Activated CD4-positive, alpha-beta T cell treated with anti-CD3 and anti-CD28 coated beads for 36 hours (primary cell): ENCODE measurements at regions not wholly inside any gene's neighbourhood (a gene's known extent, or its start where the extent isn't known, plus 50 kb on each side); places are given as distances from the start of the nearest gene placed in this dataset.
"Not testable (repeated sequence)": the region's sequence is repeated elsewhere in the genome, so short reads cannot be mapped to it uniquely, and the experiment has no call there.

Source experiments
- ATAC-seq: fragments of 200-7000 bp; cut with Tn5 transposase; one replicate; pipeline ENCODE4 v1.10.0; 2021; ENCODE audit warnings: mild to moderate bottlenecking, moderate library complexity
- CTCF ChIA-PET: fragments of 350-600 bp; sonication (Branson Sonifier 250); formaldehyde crosslinking; loops from one replicate; lab custom pipeline; 2021; ENCODE audit warnings: antibody characterized with exemption; lab: Charles Lee
- POLR2A ChIA-PET: fragments of 350-600 bp; sonication (Branson Sonifier 250); formaldehyde crosslinking; loops from one replicate; lab custom pipeline; 2021; ENCODE audit warnings: antibody characterized with exemption, inconsistent platforms; lab: Charles Lee
- DNase-seq: peaks from one replicate; pipeline ENCODE4 v3.0.0-alpha.2; 2020
- H3K27ac Mint-ChIP-seq: one replicate; pipeline ENCODE4 v1.8.0; 2021; ENCODE audit warnings: mixed read lengths
- H3K27me3 Mint-ChIP-seq: one replicate; pipeline ENCODE4 v1.8.0; 2021; ENCODE audit warnings: mixed read lengths
- H3K36me3 Mint-ChIP-seq: one replicate; pipeline ENCODE4 v1.8.0; 2021; ENCODE audit warnings: low read depth, mixed read lengths
- H3K4me1 Mint-ChIP-seq: one replicate; pipeline ENCODE4 v1.8.0; 2021; ENCODE audit warnings: mixed read lengths
- H3K4me3 Mint-ChIP-seq: one replicate; pipeline ENCODE4 v1.8.0; 2021; ENCODE audit warnings: mild to moderate bottlenecking, moderate library complexity, mixed read lengths
- H3K9me3 Mint-ChIP-seq: one replicate; pipeline ENCODE4 v1.8.0; 2021; ENCODE audit warnings: low read depth, mixed read lengths
- intact Hi-C, 2 experiments: fragments of 100-400 bp; cut with DNase I in 1 of 2; cut with micrococcal nuclease in 1 of 2; formaldehyde crosslinking; loops; one replicate each; pipeline versions ENCODE4 v1.14.2 to v1.15.1; 2022 to 2024; cut with DNase I, micrococcal nuclease

DNA sequence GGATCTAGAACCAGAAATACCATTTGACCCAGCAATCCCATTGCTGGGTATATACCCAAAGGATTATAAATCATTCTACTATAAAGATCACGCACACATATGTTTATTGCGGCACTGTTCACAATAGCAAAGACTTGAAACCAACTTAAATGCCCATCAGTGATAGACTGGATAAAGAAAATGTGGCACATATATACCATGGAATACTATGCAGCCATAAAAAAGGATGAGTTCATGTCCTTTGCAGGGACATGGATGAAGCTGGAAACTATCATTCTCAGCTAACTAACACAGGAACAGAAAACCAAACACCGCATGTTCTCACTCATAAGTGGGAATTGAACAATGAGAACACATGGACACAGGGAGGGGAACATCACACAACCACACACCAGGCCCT is 93.2 kb upstream of the MYO3A start:
- intact Hi-C loops, H3K4me1 Mint-ChIP-seq, DNase-seq, POLR2A ChIA-PET, ATAC-seq, H3K4me3 Mint-ChIP-seq, H3K27me3 Mint-ChIP-seq, H3K27ac Mint-ChIP-seq, H3K36me3 Mint-ChIP-seq, H3K9me3 Mint-ChIP-seq: not testable (repeated sequence)
- CTCF ChIA-PET = interaction anchor here (1.0 kb wide), 1 partner anchor 19 kb away, joined by 3 read pairs; no protein-coding TSS in a partner anchor

- no peaks in the 10 kb centered on the region for H3K36me3 Mint-ChIP-seq
- H3K27me3 Mint-ChIP-seq = no peaks in the 10 kb centered on the region
- POLR2A ChIA-PET = no interaction called here
- H3K27ac Mint-ChIP-seq = no peak overlapping the region
- no peak for ATAC-seq
- intact Hi-C loops = no loop called here
- H3K4me3 Mint-ChIP-seq = no peak overlapping the region
- CTCF ChIA-PET = interaction anchor here (1.0 kb wide), 1 partner anchor 84 kb away, joined by 3 read pairs; no protein-coding TSS in a partner anchor
- no peaks in the 10 kb centered on the region for H3K9me3 Mint-ChIP-seq
- no peak for DNase-seq
- no peaks in the 10 kb centered on the region for H3K4me1 Mint-ChIP-seq
These were observed 91.9 kb upstream of the MYO3A start for GRCh38 chr10:25842146-25842545.

DNA sequence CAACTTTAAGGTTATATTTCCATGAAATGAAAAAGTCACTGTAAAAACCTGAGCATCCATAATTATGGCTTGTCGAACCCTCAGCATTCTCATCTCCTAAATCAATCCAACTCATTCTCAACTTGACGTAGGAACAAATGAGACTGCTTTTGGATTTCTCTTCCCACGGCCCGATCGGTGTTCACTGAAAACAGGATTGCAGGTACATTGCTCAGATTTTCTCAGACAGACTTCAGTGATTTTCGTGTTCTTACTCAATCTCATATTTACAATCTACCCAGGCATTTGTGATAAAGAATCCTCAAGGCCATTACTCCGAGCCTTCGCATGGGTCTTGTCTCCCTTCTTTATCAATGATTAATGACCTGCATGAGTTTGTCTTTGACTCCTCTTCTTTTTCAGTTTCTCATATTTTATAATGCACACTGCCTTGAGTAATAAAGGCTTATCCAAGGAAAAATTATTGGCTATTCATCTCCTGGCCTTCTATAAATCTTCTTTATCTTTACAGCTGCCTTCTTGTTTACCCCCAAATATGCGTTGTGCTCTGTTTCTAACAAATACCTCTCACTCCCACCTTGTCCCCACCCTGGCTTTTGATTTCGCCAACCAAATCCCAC is 90.4 kb upstream of the MYO3A start:
- DNase-seq (no peak), ATAC-seq (no peak)
- peaks cover 3% of the 10 kb centered on the region for H3K9me3 Mint-ChIP-seq
- peaks cover 5% of the 10 kb centered on the region for H3K27me3 Mint-ChIP-seq
- no peaks in the 10 kb centered on the region for H3K4me1 Mint-ChIP-seq
- H3K36me3 Mint-ChIP-seq = no peaks in the 10 kb centered on the region
- ChIA-PET POLR2A (no interaction called here), CTCF (interaction anchor here (0.6 kb wide), 1 partner anchor 29 kb away, joined by 3 read pairs; no protein-coding TSS in a partner anchor)
- intact Hi-C loops = no loop called here
- no peak overlapping the region for H3K27ac Mint-ChIP-seq
- no peak overlapping the region for H3K4me3 Mint-ChIP-seq

GRCh38 chr10:25844716-25845115 is 89.3 kb upstream of the MYO3A start:
- DNase-seq, H3K4me1 Mint-ChIP-seq, POLR2A ChIA-PET, H3K27ac Mint-ChIP-seq, CTCF ChIA-PET, intact Hi-C loops, H3K4me3 Mint-ChIP-seq, H3K9me3 Mint-ChIP-seq, H3K36me3 Mint-ChIP-seq, H3K27me3 Mint-ChIP-seq, ATAC-seq: not testable (repeated sequence)

DNA sequence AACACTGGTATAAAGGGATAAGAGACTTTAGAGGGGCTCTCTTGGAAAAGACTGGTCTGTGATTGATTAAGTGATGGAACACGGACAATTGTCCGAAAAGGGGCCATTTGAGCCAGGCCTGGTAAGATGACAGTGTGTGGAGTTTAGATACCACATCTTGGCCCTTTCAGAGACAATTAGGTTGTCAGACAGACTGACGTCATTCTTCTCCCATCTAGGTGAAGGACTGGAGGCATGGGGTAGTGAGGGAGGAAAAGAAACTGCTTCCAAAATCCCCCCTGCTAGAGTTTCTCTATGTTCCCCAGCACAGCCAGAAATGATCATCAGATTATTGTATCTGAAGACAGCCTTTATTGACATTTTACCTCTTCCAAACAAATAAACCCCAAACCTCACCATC is 84.8 kb upstream of the MYO3A start:
- Mint-ChIP-seq H3K4me1 (no peaks in the 10 kb centered on the region), H3K9me3 (peaks cover 6% of the 10 kb centered on the region), H3K4me3 (no peak overlapping the region), H3K27ac (no peak overlapping the region), H3K36me3 (no peaks in the 10 kb centered on the region), H3K27me3 (peaks cover 19% of the 10 kb centered on the region)
- no peak for DNase-seq
- ATAC-seq = no peak
- intact Hi-C loops = no loop called here
- ChIA-PET POLR2A (no interaction called here), CTCF (no interaction called here)

GRCh38 chr10:25849988-25850387 is 84.0 kb upstream of the MYO3A start:
- peaks cover 19% of the 10 kb centered on the region for H3K27me3 Mint-ChIP-seq

GRCh38 chr10:25851548-25851947 is 82.5 kb upstream of the MYO3A start:
- Mint-ChIP-seq H3K4me3 (no peak overlapping the region), H3K4me1 (no peaks in the 10 kb centered on the region), H3K36me3 (no peaks in the 10 kb centered on the region), H3K27ac (no peak overlapping the region), H3K9me3 (peaks cover 6% of the 10 kb centered on the region), H3K27me3 (peaks cover 23% of the 10 kb centered on the region)
- CTCF ChIA-PET = no interaction called here
- intact Hi-C loops = no loop called here
- DNase-seq (no peak), ATAC-seq (no peak)
- POLR2A ChIA-PET = no interaction called here

More at GRCh38 chr10:25849988-25850387, 84.0 kb upstream of the MYO3A start:
- Mint-ChIP-seq H3K4me3 (no peak overlapping the region), H3K36me3 (no peaks in the 10 kb centered on the region), H3K9me3 (peaks cover 6% of the 10 kb centered on the region), H3K27ac (no peak overlapping the region), H3K4me1 (no peaks in the 10 kb centered on the region)
- ATAC-seq = no peak
- intact Hi-C loops = no loop called here
- ChIA-PET POLR2A (no interaction called here), CTCF (no interaction called here)
- no peak for DNase-seq

GRCh38 chr10:25852364-25852941 is 81.6 kb upstream of the MYO3A start:
- Mint-ChIP-seq H3K4me1 (no peaks in the 10 kb centered on the region), H3K36me3 (no peaks in the 10 kb centered on the region), H3K27ac (no peak overlapping the region), H3K4me3 (no peak overlapping the region), H3K27me3 (peaks cover 27% of the 10 kb centered on the region), H3K9me3 (peaks cover 6% of the 10 kb centered on the region)
- ChIA-PET POLR2A (no interaction called here), CTCF (no interaction called here)
- DNase-seq (no peak), ATAC-seq (no peak)
- intact Hi-C loops = no loop called here

GRCh38 chr10:25858076-25858475 is 76.0 kb upstream of the MYO3A start:
- intact Hi-C loops = no loop called here
- no peaks in the 10 kb centered on the region for H3K36me3 Mint-ChIP-seq
- ChIA-PET CTCF (interaction anchor here (1.1 kb wide), 1 partner anchor 17 kb away, joined by 4 read pairs; no protein-coding TSS in a partner anchor), POLR2A (no interaction called here)
- no peaks in the 10 kb centered on the region for H3K4me1 Mint-ChIP-seq
- no peaks in the 10 kb centered on the region for H3K9me3 Mint-ChIP-seq
- ATAC-seq = no peak
- no peak overlapping the region for H3K27ac Mint-ChIP-seq
- DNase-seq = no peak
- peaks cover 10% of the 10 kb centered on the region for H3K27me3 Mint-ChIP-seq
- H3K4me3 Mint-ChIP-seq = no peak overlapping the region

GRCh38 chr10:25865267-25865666 is 68.8 kb upstream of the MYO3A start:
- Mint-ChIP-seq H3K27me3 (peaks cover 4% of the 10 kb centered on the region), H3K36me3 (no peaks in the 10 kb centered on the region), H3K27ac (no peak overlapping the region), H3K9me3 (peaks cover 4% of the 10 kb centered on the region), H3K4me1 (no peaks in the 10 kb centered on the region), H3K4me3 (no peak overlapping the region)
- intact Hi-C loops = no loop called here
- no peak for ATAC-seq
- ChIA-PET CTCF (interaction anchor here (4.3 kb wide), 1 partner anchor 11 kb away, joined by 19 read pairs; no protein-coding TSS in a partner anchor), POLR2A (no interaction called here)
- DNase-seq = no peak

GRCh38 chr10:25867321-25867720 is 66.7 kb upstream of the MYO3A start:
- no peak for ATAC-seq
- peaks cover 6% of the 10 kb centered on the region for H3K27me3 Mint-ChIP-seq
- no peak for DNase-seq
- H3K36me3 Mint-ChIP-seq = no peaks in the 10 kb centered on the region
- no peak overlapping the region for H3K4me3 Mint-ChIP-seq
- H3K27ac Mint-ChIP-seq = no peak overlapping the region
- no peaks in the 10 kb centered on the region for H3K4me1 Mint-ChIP-seq
- ChIA-PET CTCF (interaction anchor here (4.3 kb wide), 1 partner anchor 9 kb away, joined by 19 read pairs; no protein-coding TSS in a partner anchor), POLR2A (no interaction called here)
- intact Hi-C loops = no loop called here
- peaks cover 7% of the 10 kb centered on the region for H3K9me3 Mint-ChIP-seq

DNA sequence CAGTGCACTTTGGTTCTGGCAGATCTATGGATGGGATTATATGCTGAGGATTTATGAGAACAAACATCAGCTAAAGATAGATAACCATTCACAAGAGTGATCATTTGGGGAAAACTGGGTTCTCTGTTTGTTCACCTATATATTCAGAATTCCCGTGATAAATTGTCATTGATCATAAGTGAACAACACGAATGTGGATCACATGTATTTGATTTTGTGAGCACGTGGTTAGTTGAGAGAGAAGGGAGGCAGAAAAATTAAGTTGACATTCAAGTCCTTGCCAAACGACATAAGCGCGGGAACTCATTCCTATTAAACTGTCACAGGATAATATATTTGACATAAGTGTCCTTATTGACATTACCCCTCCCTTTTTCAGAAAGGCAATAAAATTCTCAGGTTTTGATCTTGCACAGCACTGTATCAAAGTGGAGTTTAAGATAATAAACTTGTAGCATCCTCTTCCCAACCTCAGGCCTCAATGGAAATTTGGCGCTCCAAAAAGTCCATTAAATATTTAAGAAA is 64.9 kb upstream of the MYO3A start:
- ChIA-PET POLR2A (no interaction called here), CTCF (no interaction called here)
- Mint-ChIP-seq H3K4me3 (no peak overlapping the region), H3K27ac (no peak overlapping the region), H3K27me3 (peaks cover 4% of the 10 kb centered on the region), H3K36me3 (no peaks in the 10 kb centered on the region), H3K4me1 (no peaks in the 10 kb centered on the region), H3K9me3 (peaks cover 5% of the 10 kb centered on the region)
- intact Hi-C loops = no loop called here
- DNase-seq = no peak
- ATAC-seq = no peak
